NCI-H345 (cell line): ENCODE measurements at regions not wholly inside any gene's neighbourhood (a gene's known extent, or its start where the extent isn't known, plus 50 kb on each side); places are given as distances from the start of the nearest gene placed in this dataset.
A peak's percentile ranks its signal among the peaks of the same experiment; 100 is the strongest.

Source experiments
- DNase-seq: peaks from one replicate; lab custom pipeline; 2025; lab: John Stamatoyannopoulos, UW

- DNase-seq = peak; percentile 38
These were observed 61.7 kb downstream of the DMRTA1 start for GRCh38 chr9:22508354-22508753.

- DNase-seq = no peak
These were observed 62.2 kb downstream of the DMRTA1 start for GRCh38 chr9:22508790-22509189.

- DNase-seq = no peak
These were observed 65.9 kb downstream of the DMRTA1 start for GRCh38 chr9:22512495-22512894.

- no peak for DNase-seq
These were observed 68.2 kb downstream of the DMRTA1 start for GRCh38 chr9:22514871-22515270.

GRCh38 chr9:22522206-22522740, 75.6 kb downstream of the DMRTA1 start:
- DNase-seq = no peak

- DNase-seq = no peak
These were observed 81.9 kb downstream of the DMRTA1 start for GRCh38 chr9:22528485-22528884.

GRCh38 chr9:22529426-22530199, 83.0 kb downstream of the DMRTA1 start:
- DNase-seq = no peak

- no peak for DNase-seq
These were observed 89.2 kb downstream of the DMRTA1 start for GRCh38 chr9:22535780-22536179.

- no peak for DNase-seq
These were observed 91.1 kb downstream of the DMRTA1 start for GRCh38 chr9:22537721-22538120.

- no peak for DNase-seq
These were observed 102.0 kb downstream of the DMRTA1 start for GRCh38 chr9:22548625-22549024.

GRCh38 chr9:22574740-22575139, 128.1 kb downstream of the DMRTA1 start:
- DNase-seq = no peak

GRCh38 chr9:22580788-22581187, 134.2 kb downstream of the DMRTA1 start:
- DNase-seq = no peak

- no peak for DNase-seq
These were observed 135.6 kb downstream of the DMRTA1 start for GRCh38 chr9:22582221-22582620.

- no peak for DNase-seq
These were observed 142.3 kb downstream of the DMRTA1 start for GRCh38 chr9:22588918-22589317.

GRCh38 chr9:22590336-22591033, 143.9 kb downstream of the DMRTA1 start:
- DNase-seq = no peak

GRCh38 chr9:22595805-22596204, 149.2 kb downstream of the DMRTA1 start:
- no peak for DNase-seq

- DNase-seq = no peak
These were observed 170.5 kb downstream of the DMRTA1 start for GRCh38 chr9:22617156-22617555.

- no peak for DNase-seq
These were observed 176.2 kb downstream of the DMRTA1 start for GRCh38 chr9:22622815-22623214.

- no peak for DNase-seq
These were observed 176.6 kb downstream of the DMRTA1 start for GRCh38 chr9:22623236-22623635.

- DNase-seq = no peak
These were observed 178.9 kb downstream of the DMRTA1 start for GRCh38 chr9:22625540-22625939.

- DNase-seq = no peak
These were observed 196.9 kb downstream of the DMRTA1 start for GRCh38 chr9:22643541-22643940.

- no peak for DNase-seq
These were observed 199.3 kb downstream of the DMRTA1 start for GRCh38 chr9:22645893-22646292.

GRCh38 chr9:22649384-22649783, 202.8 kb downstream of the DMRTA1 start:
- DNase-seq = no peak
